Hepatocyte (in vitro differentiated cells): ENCODE measurements at regions not wholly inside any gene's neighbourhood (a gene's known extent, or its start where the extent isn't known, plus 50 kb on each side); places are given as distances from the start of the nearest gene placed in this dataset.

Experiments
- CTCF ChIP-seq: fragments of 200-600 bp; sonication (generic); IDR thresholded peaks from 2 replicates; pipeline ENCODE4 v1.5.1; 2016; ENCODE audit warnings: antibody characterized with exemption, mild to moderate bottlenecking; ENCODE audit not compliant: poor library complexity
- EZH2 ChIP-seq: fragments of 200-600 bp; sonication (generic); IDR thresholded peaks from 2 replicates; pipeline ENCODE4 v1.6.1; 2016; ENCODE audit warnings: antibody characterized with exemption, mild to moderate bottlenecking, borderline replicate concordance
- EZH2phosphoT487 ChIP-seq: fragments of 200-600 bp; sonication (generic); IDR thresholded peaks from one replicate; pipeline ENCODE4 v1.6.1; 2018; ENCODE audit warnings: antibody characterized with exemption, mild to moderate bottlenecking, low read depth, moderate library complexity; ENCODE audit not compliant: unreplicated experiment, severe bottlenecking

DNA sequence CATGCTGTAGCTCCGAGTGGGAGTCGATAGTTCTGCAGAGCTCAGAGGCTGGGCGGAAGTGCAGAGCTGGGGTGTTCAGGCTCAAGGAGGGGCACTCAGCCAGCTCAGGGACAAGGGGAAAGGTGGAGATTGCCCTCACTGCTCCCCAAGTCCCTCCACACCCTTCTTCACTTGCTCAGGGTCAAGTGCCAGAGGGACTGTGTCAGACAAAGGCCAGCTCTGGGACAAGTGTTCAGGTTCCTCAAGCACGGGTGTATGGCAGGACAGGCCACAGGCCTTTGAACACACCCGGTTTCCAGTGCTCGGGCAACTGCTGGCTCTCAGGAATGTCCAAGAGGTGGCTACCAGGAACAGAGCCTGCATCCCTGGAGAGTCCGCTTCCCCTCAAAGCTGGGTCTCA, 293.0 kb upstream of the PODXL start:
- TF ChIP-seq CTCF (no peak), EZH2phosphoT487 (no peak), EZH2 (no peak)
